ENCODE measurements at regions not wholly inside any gene's neighbourhood (a gene's known extent, or its start where the extent isn't known, plus 50 kb on each side); places are given as distances from the start of the nearest gene placed in this dataset.

- no peak for DNase-seq (ENCODE audit: low read depth)
- H3K4me3 ChIP-seq (ENCODE audit: control insufficient read depth, low read depth, low read length): no peak overlapping the region
- no peak for TF ChIP-seq CTCF (conservative IDR thresholded peaks at IDR 0.05; ENCODE audit: control insufficient read depth, insufficient read depth, low read depth, low read length)
Observed at GRCh38 chr20:17844133-17844429, 124.5 kb downstream of the SNX5 start.

- peak; percentile 96 for DNase-seq (ENCODE audit: low read depth)
Observed at GRCh38 chr20:17843246-17844132, 125.1 kb downstream of the SNX5 start.

GRCh38 chr20:17841751-17842215 lies 126.8 kb downstream of the SNX5 start:
- DNase-seq (ENCODE audit: low read depth): peak; percentile 84
- no peak overlapping the region for H3K4me3 ChIP-seq (ENCODE audit: control insufficient read depth, low read depth, low read length)
- no peak for TF ChIP-seq CTCF (conservative IDR thresholded peaks at IDR 0.05; ENCODE audit: control insufficient read depth, insufficient read depth, low read depth, low read length)

More at GRCh38 chr20:17843246-17844132, 125.1 kb downstream of the SNX5 start:
- no peak for TF ChIP-seq CTCF (conservative IDR thresholded peaks at IDR 0.05; ENCODE audit: control insufficient read depth, insufficient read depth, low read depth, low read length)
- no peak overlapping the region for H3K4me3 ChIP-seq (ENCODE audit: control insufficient read depth, low read depth, low read length)

GRCh38 chr20:17840423-17840822 lies 128.2 kb downstream of the SNX5 start:
- DNase-seq (ENCODE audit: low read depth): no peak
- no peak overlapping the region for H3K4me3 ChIP-seq (ENCODE audit: control insufficient read depth, low read depth, low read length)
- no peak for TF ChIP-seq CTCF (conservative IDR thresholded peaks at IDR 0.05; ENCODE audit: control insufficient read depth, insufficient read depth, low read depth, low read length)

GRCh38 chr20:17838921-17839320 lies 129.7 kb downstream of the SNX5 start:
- peak; percentile 28 for DNase-seq (ENCODE audit: low read depth)
- H3K4me3 ChIP-seq (ENCODE audit: control insufficient read depth, low read depth, low read length): no peak overlapping the region
- TF ChIP-seq CTCF (conservative IDR thresholded peaks at IDR 0.05; ENCODE audit: control insufficient read depth, insufficient read depth, low read depth, low read length): no peak

GRCh38 chr20:17837179-17837578 lies 131.4 kb downstream of the SNX5 start:
- DNase-seq (ENCODE audit: low read depth): no peak
- no peak for TF ChIP-seq CTCF (conservative IDR thresholded peaks at IDR 0.05; ENCODE audit: control insufficient read depth, insufficient read depth, low read depth, low read length)
- H3K4me3 ChIP-seq (ENCODE audit: control insufficient read depth, low read depth, low read length): no peak overlapping the region
